ENCODE measurements at regions not wholly inside any gene's neighbourhood (a gene's known extent, or its start where the extent isn't known, plus 50 kb on each side); places are given as distances from the start of the nearest gene placed in this dataset.

- TF ChIP-seq CTCF (IDR thresholded peaks at IDR 0.05) (no peak), ZFX (IDR thresholded peaks at IDR 0.05; ENCODE audit: borderline replicate concordance) (no peak)
Measured at GRCh38 chr9:22817181-22817580, 370.6 kb downstream of the DMRTA1 start.
